GM23338 (cell line): ENCODE measurements at regions not wholly inside any gene's neighbourhood (a gene's known extent, or its start where the extent isn't known, plus 50 kb on each side); places are given as distances from the start of the nearest gene placed in this dataset.
A peak's percentile ranks its signal among the peaks of the same experiment; 100 is the strongest.

ENCODE experiments used
- CTCF ChIP-seq, 2 experiments: fragments of 200-600 bp in 1 of 2; sonication (generic) in 1 of 2; conservative IDR thresholded peaks; 2 replicates each; pipeline versions ENCODE4 v1.5.1 to v1.6.1; 2016 to 2017; ENCODE audit warnings: antibody characterized with exemption in 2 of 2, low read depth in 2 of 2, mild to moderate bottlenecking in 2 of 2, moderate library complexity in 1 of 2
- EZH2 ChIP-seq: fragments of 200-600 bp; sonication (generic); IDR thresholded peaks from one replicate; pipeline ENCODE4 v1.8.0; 2017; ENCODE audit warnings: antibody characterized with exemption, mild to moderate bottlenecking, low read depth; ENCODE audit not compliant: unreplicated experiment
- POLR2AphosphoS5 ChIP-seq: IDR thresholded peaks from 2 replicates; pipeline ENCODE4 v1.6.1; 2016; ENCODE audit warnings: antibody characterized with exemption, low read depth
- REST ChIP-seq: IDR thresholded peaks from one replicate; pipeline ENCODE4 v1.6.1; 2018; ENCODE audit warnings: antibody characterized with exemption; ENCODE audit not compliant: unreplicated experiment
- STAT1 ChIP-seq: IDR thresholded peaks from one replicate; pipeline ENCODE4 v1.6.1; 2016; ENCODE audit warnings: antibody characterized with exemption; ENCODE audit not compliant: unreplicated experiment

- TF ChIP-seq CTCF (conservative IDR thresholded peaks at IDR 0.05; ENCODE audit: low read depth in 2 of 2) (0 out of 4 replicates have a peak, but pooled peaks of 1 of the 2 experiments have one; percentile 18), POLR2AphosphoS5 (no peak), EZH2 (no peak), STAT1 (no peak), REST (no peak)
These were observed 694.9 kb downstream of the ZBBX start for GRCh38 chr3:166685246-166685645.
